HL-60 (cell line): ENCODE measurements at regions not wholly inside any gene's neighbourhood (a gene's known extent, or its start where the extent isn't known, plus 50 kb on each side); places are given as distances from the start of the nearest gene placed in this dataset.

Experiments used
- DNase-seq, 2 experiments: peaks; one replicate each; pipeline ENCODE4 v3.0.0-alpha.2; 2010 to 2020; ENCODE audit warnings: low read depth in 1 of 2, low spot score in 1 of 2
- H3K27ac ChIP-seq: fragments of 250-450 bp; sonication (Bioruptor Pico); replicated peaks from 2 replicates; pipeline ENCODE4 v1.5.1; 2020; ENCODE audit warnings: mild to moderate bottlenecking, moderate library complexity
- H3K27me3 ChIP-seq: fragments of 250-450 bp; sonication (Bioruptor Pico); 2 replicates; pipeline ENCODE4 v1.5.1; 2021; ENCODE audit warnings: mild to moderate bottlenecking, moderate library complexity; ENCODE audit not compliant: insufficient read depth, poor library complexity, severe bottlenecking
- H3K4me3 ChIP-seq: replicated peaks from 2 replicates; pipeline ENCODE4 v1.5.1; 2011; ENCODE audit warnings: mild to moderate bottlenecking, control low read depth, low read length; ENCODE audit not compliant: insufficient read depth
- CTCF ChIP-seq: IDR thresholded peaks from one replicate; pipeline ENCODE4 v1.5.1; 2011; ENCODE audit warnings: low read length, control low read depth, inconsistent platforms; ENCODE audit not compliant: insufficient read depth
- GABPA ChIP-seq: IDR thresholded peaks from 2 replicates; pipeline ENCODE4 v1.6.1; 2012; ENCODE audit warnings: low read depth
- POLR2AphosphoS5 ChIP-seq: IDR thresholded peaks from 2 replicates; pipeline ENCODE4 v1.6.1; 2012; ENCODE audit warnings: low read depth
- REST ChIP-seq: IDR thresholded peaks from 2 replicates; pipeline ENCODE4 v1.6.1; 2012; ENCODE audit warnings: low read depth; ENCODE audit not compliant: insufficient replicate concordance
- SPI1 ChIP-seq: IDR thresholded peaks from 2 replicates; pipeline ENCODE4 v1.6.1; 2012; ENCODE audit warnings: low read depth, mild to moderate bottlenecking, borderline replicate concordance

- no peak for TF ChIP-seq CTCF
- TF ChIP-seq SPI1: no peak
- no peak for TF ChIP-seq REST
- TF ChIP-seq POLR2AphosphoS5: no peak
- TF ChIP-seq GABPA: no peak
- no peak for DNase-seq
- Histone ChIP-seq H3K4me3 (no peak overlapping the region), H3K27ac (no peak overlapping the region), H3K27me3 (no peaks in the 10 kb centered on the region)
Measured at GRCh38 chr4:23312686-23313085, 577.2 kb downstream of the PPARGC1A start.

- Histone ChIP-seq H3K27me3 (no peaks in the 10 kb centered on the region), H3K27ac (no peak overlapping the region), H3K4me3 (no peak overlapping the region)
- TF ChIP-seq GABPA (no peak), CTCF (no peak), SPI1 (no peak), POLR2AphosphoS5 (no peak), REST (no peak)
- no peak for DNase-seq
Measured at GRCh38 chr4:23311983-23312382, 577.9 kb downstream of the PPARGC1A start.

DNA sequence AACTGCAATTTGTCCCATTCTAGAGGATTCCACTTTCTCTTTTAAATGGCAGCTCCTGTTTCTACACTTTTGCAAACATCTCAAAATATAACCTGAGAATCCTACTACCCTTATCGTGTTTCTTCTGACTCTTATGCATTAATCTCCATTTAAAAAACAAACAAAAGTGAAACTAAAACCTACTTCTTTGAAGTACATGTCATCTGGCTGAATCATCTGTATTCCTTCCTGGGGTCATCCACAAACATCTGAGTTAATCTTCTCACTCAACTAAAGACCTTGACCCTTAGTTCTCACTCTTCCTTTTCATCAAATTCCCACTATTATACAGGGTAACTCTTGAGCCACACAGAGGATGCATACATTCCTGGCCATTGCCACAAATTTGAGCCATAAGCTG, 584.8 kb downstream of the PPARGC1A start:
- DNase-seq: no peak
- Histone ChIP-seq H3K4me3 (no peak overlapping the region), H3K27me3 (no peaks in the 10 kb centered on the region), H3K27ac (no peak overlapping the region)
- TF ChIP-seq SPI1: no peak
- TF ChIP-seq GABPA: no peak
- TF ChIP-seq CTCF: no peak
- TF ChIP-seq POLR2AphosphoS5: no peak
- TF ChIP-seq REST: no peak
